H1 (cell line): ENCODE measurements at regions not wholly inside any gene's neighbourhood (a gene's known extent, or its start where the extent isn't known, plus 50 kb on each side); places are given as distances from the start of the nearest gene placed in this dataset.

ENCODE experiments used
- CTCF ChIA-PET: fragments of 300-600 bp; sonication (Branson Sonifier 250); formaldehyde crosslinking; loops from one replicate; lab custom pipeline; 2021; ENCODE audit not compliant: partially characterized antibody; lab: Charles Lee
- POLR2A ChIA-PET: fragments of 300-600 bp; sonication (Branson Sonifier 250); formaldehyde crosslinking; loops from one replicate; lab custom pipeline; 2021; ENCODE audit warnings: inconsistent platforms; ENCODE audit not compliant: partially characterized antibody; lab: Charles Lee
- DNase-seq, 2 experiments: peaks; one replicate each; pipeline versions ENCODE4 v3.0.0 to v3.0.0-alpha.2; 2010 to 2022; ENCODE audit warnings: low spot score in 2 of 2, low read depth in 1 of 2, mixed read lengths in 1 of 2
- FAIRE-seq: peaks from 2 replicates; lab custom pipeline; 2011; peaks lifted over from hg19 to GRCh38; lab: Jason Lieb, UNC
- H2AFZ ChIP-seq: 2 replicates; pipeline ENCODE4 v1.8.1; 2012; ENCODE audit warnings: low read length, inconsistent platforms
- H2AK5ac ChIP-seq: 2 replicates; pipeline ENCODE4 v1.6.1; 2013; ENCODE audit warnings: low read depth, low read length
- H2BK120ac ChIP-seq: replicated peaks from 2 replicates; pipeline ENCODE3; 2013; ENCODE audit warnings: low read depth, low read length, inconsistent platforms
- H2BK12ac ChIP-seq: 2 replicates; pipeline ENCODE4 v1.6.1; 2013; ENCODE audit warnings: low read depth, low read length
- H2BK15ac ChIP-seq: 2 replicates; pipeline ENCODE4 v1.6.1; 2013; ENCODE audit warnings: low read length
- H2BK20ac ChIP-seq: 2 replicates; pipeline ENCODE4 v1.6.1; 2013; ENCODE audit warnings: low read length
- H2BK5ac ChIP-seq: 2 replicates; pipeline ENCODE4 v1.6.1; 2013; ENCODE audit warnings: low read depth, low read length
- H3K14ac ChIP-seq: 2 replicates; pipeline ENCODE4 v1.6.1; 2013; ENCODE audit warnings: inconsistent platforms; ENCODE audit not compliant: insufficient read length
- H3K18ac ChIP-seq: 2 replicates; pipeline ENCODE4 v1.6.1; 2013; ENCODE audit warnings: low read length; ENCODE audit errors: extremely low read depth
- H3K23ac ChIP-seq: 2 replicates; pipeline ENCODE4 v1.6.1; 2013; ENCODE audit warnings: inconsistent platforms; ENCODE audit not compliant: insufficient read length
- H3K23me2 ChIP-seq: 2 replicates; pipeline ENCODE4 v1.6.1; 2013; ENCODE audit warnings: low read depth, low read length
- H3K27ac ChIP-seq: 2 replicates; pipeline ENCODE4 v1.6.1; 2011; ENCODE audit warnings: low read depth, low read length, inconsistent platforms
- H3K27me3 ChIP-seq, 4 experiments: replicated peaks in 1 of 4; 1 replicate in 1 of 4; 2 replicates in 3 of 4; pipeline versions ENCODE4 v1.6.1 to v1.8.1; 2011 to 2013; ENCODE audit warnings: low read length in 3 of 4, mild to moderate bottlenecking in 3 of 4, inconsistent platforms in 2 of 4, mixed read lengths in 2 of 4, moderate library complexity in 1 of 4; ENCODE audit not compliant: control insufficient read depth in 3 of 4, insufficient read depth in 3 of 4; ENCODE audit errors: extremely low read depth in 1 of 4
- H3K36me3 ChIP-seq, 4 experiments: 2 replicates each; pipeline versions ENCODE4 v1.6.1 to v1.8.1; 2011 to 2013; ENCODE audit warnings: mild to moderate bottlenecking in 4 of 4, low read length in 3 of 4, moderate library complexity in 2 of 4, control low read depth in 1 of 4, inconsistent platforms in 1 of 4; ENCODE audit not compliant: insufficient read depth in 4 of 4, control insufficient read depth in 2 of 4
- H3K4ac ChIP-seq: replicated peaks from 2 replicates; pipeline ENCODE3; 2013; ENCODE audit warnings: low read length, low read depth, mixed read lengths, inconsistent platforms; ENCODE audit not compliant: insufficient read length
- H3K4me1 ChIP-seq, 4 experiments: replicated peaks in 1 of 4; 1 replicate in 1 of 4; 2 replicates in 3 of 4; pipeline versions ENCODE4 v1.6.1 to v1.8.1; 2011 to 2013; ENCODE audit warnings: low read length in 3 of 4, inconsistent platforms in 2 of 4, mixed read lengths in 1 of 4; ENCODE audit not compliant: insufficient read depth in 4 of 4, control insufficient read depth in 3 of 4
- H3K4me2 ChIP-seq, 2 experiments: 2 replicates each; pipeline versions ENCODE4 v1.6.1 to v1.8.1; 2011 to 2013; ENCODE audit warnings: low read depth in 2 of 2, low read length in 2 of 2, control low read depth in 1 of 2, inconsistent platforms in 1 of 2, mild to moderate bottlenecking in 1 of 2; ENCODE audit not compliant: insufficient read depth in 1 of 2
- H3K4me3 ChIP-seq, 4 experiments: fragments of 200-600, 300-600 bp in 1 of 4; sonication (generic), shearing (Covaris generic), sonication (Bioruptor Twin) in 1 of 4; 2 replicates each; pipeline versions ENCODE4 v1.5.1 to v1.8.1; 2011 to 2016; ENCODE audit warnings: low read length in 4 of 4, low read depth in 3 of 4, control low read depth in 2 of 4, inconsistent platforms in 2 of 4, mild to moderate bottlenecking in 2 of 4, mixed read lengths in 1 of 4, moderate library complexity in 1 of 4; ENCODE audit not compliant: insufficient read depth in 2 of 4; ENCODE audit errors: extremely low read depth in 1 of 4
- H3K56ac ChIP-seq: replicated peaks from 2 replicates; pipeline ENCODE3; 2013; ENCODE audit warnings: low read depth, mild to moderate bottlenecking, mixed read lengths, low read length, inconsistent platforms; ENCODE audit not compliant: insufficient read length
- H3K79me1 ChIP-seq: 2 replicates; pipeline ENCODE4 v1.6.1; 2013; ENCODE audit warnings: low read depth, low read length, control low read depth
- H3K79me2 ChIP-seq, 2 experiments: 2 replicates each; pipeline versions ENCODE4 v1.6.1 to v1.8.1; 2012 to 2013; ENCODE audit warnings: low read length in 2 of 2, mild to moderate bottlenecking in 2 of 2, inconsistent platforms in 1 of 2; ENCODE audit not compliant: insufficient read depth in 2 of 2, control insufficient read depth in 1 of 2
- H3K9ac ChIP-seq, 4 experiments: replicated peaks in 1 of 4; 1 replicate in 1 of 4; 2 replicates in 3 of 4; pipeline versions ENCODE4 v1.6.1 to v1.8.1; 2011 to 2013; ENCODE audit warnings: low read depth in 3 of 4, low read length in 3 of 4, control low read depth in 2 of 4, mild to moderate bottlenecking in 2 of 4, moderate library complexity in 2 of 4, inconsistent platforms in 1 of 4; ENCODE audit errors: extremely low read depth in 1 of 4
- H3K9me3 ChIP-seq, 2 experiments: 2 replicates each; pipeline versions ENCODE4 v1.6.1 to v1.8.1; 2012 to 2013; ENCODE audit warnings: mild to moderate bottlenecking in 2 of 2, moderate library complexity in 2 of 2, control low read depth in 1 of 2, inconsistent platforms in 1 of 2, low read depth in 1 of 2, low read length in 1 of 2, mixed read lengths in 1 of 2; ENCODE audit not compliant: insufficient read depth in 2 of 2
- H4K20me1 ChIP-seq, 2 experiments: replicated peaks in 1 of 2; 2 replicates each; pipeline versions ENCODE3 to v1.8.1; 2011 to 2013; ENCODE audit warnings: inconsistent platforms in 2 of 2, low read length in 2 of 2, mild to moderate bottlenecking in 1 of 2; ENCODE audit not compliant: insufficient read depth in 2 of 2, control insufficient read depth in 1 of 2
- H4K5ac ChIP-seq: 2 replicates; pipeline ENCODE4 v1.6.1; 2013; ENCODE audit warnings: low read length, low read depth, mixed read lengths, inconsistent platforms; ENCODE audit not compliant: insufficient read length
- H4K8ac ChIP-seq: 2 replicates; pipeline ENCODE4 v1.8.0; 2013; ENCODE audit warnings: mild to moderate bottlenecking, moderate library complexity, low read length, inconsistent platforms; ENCODE audit not compliant: insufficient read depth; ENCODE audit errors: extremely low read depth
- H4K91ac ChIP-seq: replicated peaks from 2 replicates; pipeline ENCODE3; 2013; ENCODE audit warnings: low read length, mixed read lengths, inconsistent platforms; ENCODE audit not compliant: insufficient read length
- ASH2L ChIP-seq: fragments of 200-600, 300-600 bp; sonication (generic); IDR thresholded peaks from one replicate; pipeline ENCODE4 v1.7.1; 2017; ENCODE audit warnings: low read length
- CEBPB ChIP-seq: IDR thresholded peaks from 2 replicates; pipeline ENCODE4 v1.6.1; 2012; ENCODE audit warnings: low read depth, low read length
- CTBP2 ChIP-seq: IDR thresholded peaks from 2 replicates; pipeline ENCODE4 v1.7.0; 2011; ENCODE audit warnings: borderline replicate concordance, mild to moderate bottlenecking, moderate library complexity, mixed read lengths, low read length; ENCODE audit not compliant: insufficient read depth, insufficient read length
- CTCF ChIP-seq, 3 experiments: IDR thresholded peaks; 1 replicate in 2 of 3; 2 replicates in 1 of 3; pipeline versions ENCODE4 v1.5.1 to v1.6.1; 2011; ENCODE audit warnings: low read length in 3 of 3, mild to moderate bottlenecking in 3 of 3, inconsistent platforms in 2 of 3, low read depth in 1 of 3, moderate library complexity in 1 of 3; ENCODE audit not compliant: insufficient read depth in 1 of 3; ENCODE audit errors: control extremely low read depth in 1 of 3
- EP300 ChIP-seq, 2 experiments: IDR thresholded peaks; 1 replicate in 1 of 2; 2 replicates in 1 of 2; pipeline ENCODE4 v1.6.1; 2011 to 2012; ENCODE audit warnings: low read depth in 2 of 2, low read length in 2 of 2, mild to moderate bottlenecking in 2 of 2, borderline replicate concordance in 1 of 2, inconsistent platforms in 1 of 2, moderate library complexity in 1 of 2
- GTF2F1 ChIP-seq: IDR thresholded peaks from 2 replicates; pipeline ENCODE4 v1.6.1; 2012; ENCODE audit warnings: low read depth, low read length, improper control_type of control experiment, borderline replicate concordance
- KDM5A ChIP-seq: fragments of 200-600 bp; IDR thresholded peaks from 2 replicates; pipeline ENCODE4 v1.7.1; 2012; ENCODE audit warnings: mild to moderate bottlenecking, low read length, inconsistent platforms, mixed read lengths
- POU5F1 ChIP-seq: IDR thresholded peaks from 2 replicates; pipeline ENCODE4 v1.6.1; 2011; ENCODE audit warnings: low read depth, mild to moderate bottlenecking, low read length, moderate library complexity
- RNF2 ChIP-seq: fragments of 200-900, 300-1000 bp; sonication (generic); IDR thresholded peaks from 2 replicates; pipeline ENCODE4 v1.7.1; 2016; ENCODE audit warnings: borderline replicate concordance, low read depth, mild to moderate bottlenecking, antibody characterized with exemption, low read length; ENCODE audit not compliant: poor library complexity, severe bottlenecking; ENCODE audit errors: missing control alignments
- SUZ12 ChIP-seq: fragments of 200-600 bp; sonication (generic); IDR thresholded peaks from 2 replicates; pipeline ENCODE4 v1.6.1; 2012; ENCODE audit warnings: mild to moderate bottlenecking, inconsistent platforms, low read length, moderate library complexity, mixed read lengths
- TEAD4 ChIP-seq: IDR thresholded peaks from 2 replicates; pipeline ENCODE4 v1.6.1; 2012; ENCODE audit warnings: low read depth, low read length, inconsistent platforms, mixed read lengths
- YY1 ChIP-seq: IDR thresholded peaks from 2 replicates; pipeline ENCODE4 v1.6.1; 2011; ENCODE audit warnings: low read depth, mild to moderate bottlenecking, low read length
- WGBS, 2 experiments: shearing (Covaris generic) in 1 of 2; methylation state at CpG; one replicate each; pipeline versions ENCODE4 v1.1.6 to v1.1.7; 2013 to 2015; ENCODE audit warnings: low lambda C conversion rate in 2 of 2, mixed read lengths in 2 of 2, inconsistent platforms in 1 of 2, low coverage in 1 of 2, missing lambda C conversion rate in 1 of 2; ENCODE audit not compliant: insufficient replicate concordance in 2 of 2, insufficient coverage in 1 of 2, insufficient read length in 1 of 2; ENCODE audit errors: extremely low coverage in 1 of 2, missing lambda C conversion rate in 1 of 2; 5-methylcytosine and 5-hydroxymethylcytosine counted together

GRCh38 chr4:125808022-125808421, 493.3 kb downstream of the FAT4 start:
- no peak overlapping the region for H3K27ac ChIP-seq
- no peak for FAIRE-seq
- 86% methylated on average over 3 of the region's 3 CpGs; no CpG with 5 or more reads in 1 of the 2 experiments for WGBS, 2 experiments
- TF ChIP-seq CEBPB = no peak
- TF ChIP-seq ASH2L = no peak
- TF ChIP-seq YY1 = no peak
- no peak for TF ChIP-seq CTBP2
- no peak for TF ChIP-seq KDM5A
- no peak for TF ChIP-seq SUZ12
- no peak for TF ChIP-seq EP300 (IDR thresholded peaks at IDR 0.05; ENCODE audit: borderline replicate concordance in 1 of 2, low read depth in 2 of 2, low read length in 2 of 2)
- TF ChIP-seq TEAD4 = no peak
- no peak for TF ChIP-seq RNF2
- TF ChIP-seq POU5F1 = no peak
- TF ChIP-seq GTF2F1 = no peak
- no peak for TF ChIP-seq CTCF (IDR thresholded peaks at IDR 0.05; ENCODE audit: control extremely low read depth in 1 of 3, insufficient read depth in 1 of 3, low read depth in 1 of 3, low read length in 3 of 3)

More at GRCh38 chr4:125808022-125808421, 493.3 kb downstream of the FAT4 start:
- Histone ChIP-seq H2BK20ac (no peak overlapping the region), H2BK120ac (no peak overlapping the region), H3K9me3 (no peaks in the 10 kb centered on the region), H3K23ac (no peak overlapping the region), H3K4ac (no peak overlapping the region), H3K79me1 (no peaks in the 10 kb centered on the region), H2BK15ac (no peak overlapping the region), H3K4me3 (no peak overlapping the region), H3K18ac (no peak overlapping the region), H4K20me1 (no peaks in the 10 kb centered on the region), H4K91ac (no peak overlapping the region), H4K5ac (no peak overlapping the region), H4K8ac (no peak overlapping the region), H2BK12ac (no peak overlapping the region), H3K4me2 (no peak overlapping the region), H3K4me1 (no peaks in the 10 kb centered on the region; a peak in 1 of 7 replicates), H3K14ac (no peak overlapping the region), H2AFZ (no peak overlapping the region), H2BK5ac (no peak overlapping the region), H2AK5ac (no peak overlapping the region), H3K36me3 (no peaks in the 10 kb centered on the region), H3K9ac (no peak overlapping the region), H3K79me2 (no peaks in the 10 kb centered on the region), H3K27me3 (no peaks in the 10 kb centered on the region), H3K56ac (no peak overlapping the region), H3K23me2 (no peaks in the 10 kb centered on the region)
- ChIA-PET POLR2A (no interaction called here), CTCF (interaction anchor here (0.7 to 1.2 kb wide), 2 partner anchors 46 to 92 kb away, joined by 3 to 4 read pairs; no protein-coding TSS in a partner anchor)
- no peak for DNase-seq
